Spinal cord (tissue), 9 donors: ENCODE measurements at regions not wholly inside any gene's neighbourhood (a gene's known extent, or its start where the extent isn't known, plus 50 kb on each side); places are given as distances from the start of the nearest gene placed in this dataset.
"Not testable (repeated sequence)": the region's sequence is repeated elsewhere in the genome, so short reads cannot be mapped to it uniquely, and the experiment has no call there.

Experiments
- DNase-seq, 6 donors: peaks; one replicate each; pipeline versions ENCODE4 v3.0.0 to v3.0.0-alpha.2; 2013 to 2015; ENCODE audit warnings: low spot score in 6 of 6, low read depth in 4 of 6
- H3K27ac ChIP-seq: one replicate; pipeline ENCODE4 v1.5.1; 2013; ENCODE audit warnings: low read depth, low read length, control low read depth
- H3K27me3 ChIP-seq: one replicate; pipeline ENCODE4 v1.6.1; 2013; ENCODE audit warnings: low read length; ENCODE audit not compliant: control insufficient read depth, insufficient read depth
- H3K36me3 ChIP-seq: one replicate; pipeline ENCODE4 v1.6.1; 2013; ENCODE audit warnings: low read length; ENCODE audit not compliant: control insufficient read depth, insufficient read depth
- H3K4me1 ChIP-seq: one replicate; pipeline ENCODE4 v1.6.1; 2013; ENCODE audit warnings: low read length; ENCODE audit not compliant: control insufficient read depth, insufficient read depth
- H3K4me3 ChIP-seq: one replicate; pipeline ENCODE4 v1.5.1; 2013; ENCODE audit warnings: low read depth, low read length, control low read depth
- H3K9me3 ChIP-seq: one replicate; pipeline ENCODE4 v1.6.1; 2013; ENCODE audit warnings: low read length; ENCODE audit not compliant: control insufficient read depth, insufficient read depth
- WGBS: methylation state at CpG from one replicate; pipeline ENCODE4 v1.1.5; 2013; ENCODE audit warnings: missing lambda C conversion rate; ENCODE audit not compliant: insufficient coverage; 5-methylcytosine and 5-hydroxymethylcytosine counted together
- donor health status: healthy.

- H3K4me3 ChIP-seq, H3K27me3 ChIP-seq, H3K9me3 ChIP-seq, H3K4me1 ChIP-seq, DNase-seq, H3K36me3 ChIP-seq, H3K27ac ChIP-seq: not testable (repeated sequence)
- 98% methylated on average over 7 of the region's 15 CpGs for WGBS
Observed at GRCh38 chrX:123788193-123788592, 55.3 kb upstream of the THOC2 start.

GRCh38 chrX:123788744-123789143 is 55.9 kb upstream of the THOC2 start:
- Histone ChIP-seq H3K9me3 (no peaks in the 10 kb centered on the region), H3K36me3 (no peaks in the 10 kb centered on the region), H3K27me3 (no peaks in the 10 kb centered on the region), H3K4me3 (no peak overlapping the region), H3K27ac (no peak overlapping the region), H3K4me1 (no peaks in the 10 kb centered on the region)
- DNase-seq = no peak

- no peaks in the 10 kb centered on the region for H3K27me3 ChIP-seq
- no peaks in the 10 kb centered on the region for H3K9me3 ChIP-seq
- no peaks in the 10 kb centered on the region for H3K36me3 ChIP-seq
- no peaks in the 10 kb centered on the region for H3K4me1 ChIP-seq
- H3K4me3 ChIP-seq = no peak overlapping the region
- 53% methylated on average over 4 of the region's 8 CpGs for WGBS
- no peak overlapping the region for H3K27ac ChIP-seq
- no peak for DNase-seq
Observed at GRCh38 chrX:123797543-123798447, 62.1 kb upstream of the XIAP start.

DNA sequence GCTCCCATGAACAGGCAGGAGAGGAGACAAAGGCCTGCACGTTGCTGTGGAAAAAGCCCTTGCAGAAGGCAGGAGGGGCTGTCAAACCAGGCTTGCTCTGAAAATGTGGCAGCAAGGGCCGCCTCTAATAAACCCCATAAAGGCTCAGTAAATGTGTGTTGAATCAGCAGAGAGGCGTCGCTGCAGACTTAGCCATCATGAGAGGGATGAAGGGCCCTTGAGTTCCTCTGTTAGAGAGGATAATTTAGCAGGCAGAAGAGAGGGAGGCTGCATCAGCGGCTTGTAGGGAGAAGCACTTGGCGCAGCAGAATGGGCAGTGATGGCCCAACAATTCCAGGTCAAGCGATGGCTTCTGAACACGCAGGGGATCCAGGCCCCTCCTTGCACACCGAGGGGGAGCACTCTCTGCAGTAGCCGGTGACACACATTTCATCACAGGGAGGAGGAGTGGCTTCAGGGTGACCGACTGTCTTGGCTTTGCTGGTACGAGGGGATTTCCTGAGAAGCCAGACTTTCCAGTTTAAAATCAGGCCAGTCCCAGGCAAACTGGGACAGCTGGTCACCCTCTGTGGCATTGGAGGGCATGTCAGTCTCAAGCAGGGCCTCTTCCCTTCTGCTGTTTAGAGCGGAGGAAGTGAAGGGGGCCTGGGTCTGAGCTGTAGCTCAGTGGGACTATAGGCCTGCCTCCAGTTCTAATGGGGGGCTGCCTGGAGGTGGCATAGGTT is 61.0 kb upstream of the XIAP start:
- H3K4me3 ChIP-seq = not testable (repeated sequence)
- WGBS = 52% methylated on average over 9 of the region's 13 CpGs

DNA sequence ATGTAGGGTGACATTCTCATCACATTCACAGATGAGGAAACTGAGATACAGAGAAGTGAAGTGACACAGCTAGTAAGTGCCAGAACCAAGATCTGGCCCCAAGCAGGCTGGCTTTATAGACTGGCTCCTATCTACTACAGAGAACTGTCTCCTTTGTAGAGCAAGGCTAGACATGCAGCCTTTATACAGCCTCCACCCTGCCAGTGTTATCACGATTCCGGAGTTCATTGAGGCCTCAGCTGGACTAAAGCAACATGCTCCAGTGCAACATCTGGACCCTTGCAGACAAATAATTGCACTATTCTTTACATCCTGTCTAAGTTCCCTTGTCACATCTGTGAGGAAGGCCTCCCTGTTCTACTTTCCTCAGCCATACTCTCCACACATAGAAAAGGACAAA is 58.0 kb upstream of the XIAP start:
- Histone ChIP-seq H3K27ac (no peak overlapping the region), H3K9me3 (no peaks in the 10 kb centered on the region), H3K36me3 (no peaks in the 10 kb centered on the region), H3K27me3 (no peaks in the 10 kb centered on the region), H3K4me3 (no peak overlapping the region), H3K4me1 (no peaks in the 10 kb centered on the region)
- no peak for DNase-seq
- 80% methylated on average over 2 of the region's 2 CpGs for WGBS

More for the DNA sequence above, 61.0 kb upstream of the XIAP start:
- peak in 1 of 6 donors; percentile 37 for DNase-seq
- H3K27me3 ChIP-seq, H3K27ac ChIP-seq, H3K36me3 ChIP-seq, H3K4me1 ChIP-seq, H3K9me3 ChIP-seq: not testable (repeated sequence)

DNA sequence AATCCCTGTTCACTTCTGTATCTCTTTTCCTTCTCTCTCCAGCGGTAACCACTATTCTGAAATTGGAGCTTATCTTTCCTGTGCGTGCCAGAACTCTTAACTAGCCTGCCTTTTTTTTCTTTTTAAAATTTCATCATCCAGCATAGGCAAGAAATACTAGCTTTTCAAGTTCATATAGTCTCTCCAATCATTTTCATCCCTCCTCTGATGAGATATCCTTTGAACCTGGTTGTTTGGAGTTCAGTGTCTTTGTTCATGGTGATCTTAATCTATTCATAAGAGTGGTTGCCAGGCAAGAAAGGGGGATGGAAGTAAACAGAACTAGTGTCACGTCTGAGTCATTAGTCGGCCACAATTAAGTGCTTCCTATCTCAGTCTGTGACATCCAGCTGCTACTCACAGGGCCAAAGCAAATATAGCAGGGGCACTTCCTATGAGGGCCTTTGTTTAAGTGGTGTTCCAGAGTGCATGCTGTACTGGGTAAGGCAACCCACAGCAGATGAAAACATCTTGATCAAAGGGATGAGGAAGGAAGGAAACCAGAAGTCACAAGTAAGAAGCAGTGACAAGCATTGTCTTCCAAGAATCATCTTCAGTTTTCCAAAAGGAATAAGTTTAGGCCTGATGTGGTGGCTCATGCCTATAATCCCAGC is 56.4 kb upstream of the XIAP start:
- Histone ChIP-seq H3K27me3 (no peaks in the 10 kb centered on the region), H3K4me1 (no peaks in the 10 kb centered on the region), H3K36me3 (no peaks in the 10 kb centered on the region), H3K27ac (no peak overlapping the region), H3K9me3 (no peaks in the 10 kb centered on the region), H3K4me3 (no peak overlapping the region)
- DNase-seq = peak in 2 of 6 donors; percentile 3 to 7
- 83% methylated on average over 2 of the region's 4 CpGs for WGBS

DNA sequence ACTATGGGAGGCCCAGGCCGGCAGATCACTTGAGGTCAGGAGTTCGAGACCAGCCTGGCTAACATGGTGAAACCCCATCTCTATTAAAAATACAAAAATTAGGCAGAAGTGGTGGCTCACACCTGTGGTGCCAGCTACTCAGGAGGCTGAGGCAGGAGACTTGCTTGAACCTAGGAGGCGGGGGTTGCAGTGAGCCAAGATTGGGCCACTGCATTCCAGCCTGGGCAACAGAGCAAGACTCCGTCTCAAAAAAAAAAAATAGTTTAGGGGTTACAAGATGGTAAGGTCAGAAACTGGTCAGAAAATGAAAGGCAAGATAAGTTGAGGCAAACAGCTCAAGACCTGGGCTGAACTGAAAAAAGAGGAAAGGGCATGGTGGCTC is 55.9 kb upstream of the XIAP start:
- H3K27ac ChIP-seq, DNase-seq, H3K27me3 ChIP-seq, H3K4me1 ChIP-seq, H3K36me3 ChIP-seq, H3K4me3 ChIP-seq, H3K9me3 ChIP-seq: not testable (repeated sequence)
- WGBS = 88% methylated on average over 2 of the region's 4 CpGs

DNA sequence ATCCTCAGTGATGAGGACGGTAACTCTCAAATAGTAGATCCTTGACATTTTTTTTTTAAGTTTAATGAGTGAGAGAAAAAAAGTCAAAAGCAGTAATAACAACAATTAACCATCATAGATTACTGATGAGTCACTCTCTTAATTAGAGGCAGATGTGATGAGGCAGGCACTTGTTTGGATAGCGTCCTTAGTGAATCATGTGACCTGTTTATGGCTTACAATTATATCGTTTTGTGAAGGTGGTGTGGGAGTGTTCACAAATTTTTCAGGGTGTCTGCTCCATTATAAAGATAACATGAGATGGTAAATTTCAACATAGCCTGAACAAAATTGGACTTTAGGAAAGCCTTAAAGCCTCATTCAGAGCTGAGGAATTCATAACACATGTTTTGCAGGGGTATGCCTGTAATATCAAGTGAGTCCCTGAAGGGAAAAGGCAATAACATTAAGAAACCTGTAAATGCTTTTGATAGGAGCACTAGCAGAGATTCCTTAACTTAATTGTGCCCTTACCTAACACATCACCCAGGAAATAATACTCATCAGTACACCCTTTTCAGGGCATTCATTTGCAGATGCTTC is 51.9 kb upstream of the XIAP start:
- Histone ChIP-seq H3K4me3 (no peak overlapping the region), H3K27ac (no peak overlapping the region), H3K36me3 (no peaks in the 10 kb centered on the region), H3K4me1 (no peaks in the 10 kb centered on the region), H3K27me3 (no peaks in the 10 kb centered on the region), H3K9me3 (no peaks in the 10 kb centered on the region)
- 60% methylated on average over 1 of the region's 3 CpGs for whole genome bisulfite sequencing
- DNase-seq = peak in 1 of 6 donors; percentile 22

DNA sequence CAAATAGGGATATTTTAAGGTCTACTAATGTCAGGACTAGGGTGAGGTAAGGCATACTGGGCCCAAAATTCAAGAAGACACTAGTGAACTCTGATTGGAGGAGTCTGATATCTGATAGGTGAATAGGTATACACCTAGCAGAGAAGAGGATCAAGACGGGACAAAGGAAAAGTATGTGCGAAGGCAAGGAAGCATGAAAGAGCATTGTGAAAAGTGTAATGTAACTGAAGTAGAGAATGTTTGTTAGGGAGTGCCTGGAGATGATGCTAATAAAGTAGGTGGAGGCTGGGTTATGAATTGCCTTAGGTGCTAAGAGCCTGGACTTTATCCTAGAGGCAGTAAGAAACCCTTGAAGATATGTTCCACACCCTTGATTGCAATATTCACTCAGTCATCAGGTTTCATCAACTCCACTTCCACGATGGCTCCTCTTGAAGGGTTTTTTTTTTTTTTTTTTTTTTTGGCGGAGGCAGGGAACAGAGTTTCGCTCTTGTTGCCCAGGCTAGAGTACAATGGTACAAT is 49.9 kb upstream of the XIAP start:
- Histone ChIP-seq H3K27me3 (no peaks in the 10 kb centered on the region), H3K9me3 (no peaks in the 10 kb centered on the region), H3K27ac (no peak overlapping the region), H3K4me1 (no peaks in the 10 kb centered on the region), H3K36me3 (no peaks in the 10 kb centered on the region), H3K4me3 (no peak overlapping the region)
- 96% methylated on average over 3 of the region's 5 CpGs for WGBS
- DNase-seq = no peak
